GM19328 (cell line): ENCODE measurements at regions not wholly inside any gene's neighbourhood (a gene's known extent, or its start where the extent isn't known, plus 50 kb on each side); places are given as distances from the start of the nearest gene placed in this dataset.
"Not testable (repeated sequence)": the region's sequence is repeated elsewhere in the genome, so short reads cannot be mapped to it uniquely, and the experiment has no call there.

Source experiments
- ATAC-seq: cut with Tn5 transposase; IDR thresholded peaks from one replicate; pipeline ENCODE4 v1.9.1; 2021; ENCODE audit warnings: mild to moderate bottlenecking, moderate library complexity; ENCODE audit not compliant: unreplicated experiment

GRCh38 chr1:120609015-120609573, 114.7 kb upstream of the NBPF26 start:
- not testable (repeated sequence) for ATAC-seq

- ATAC-seq = not testable (repeated sequence)
Measured at GRCh38 chr1:120609834-120610233, 113.9 kb upstream of the NBPF26 start.

- ATAC-seq = not testable (repeated sequence)
Measured at GRCh38 chr1:120614931-120615639, 108.7 kb upstream of the NBPF26 start.

- ATAC-seq = not testable (repeated sequence)
Measured at GRCh38 chr1:120617493-120617892, 106.3 kb upstream of the NBPF26 start.

- not testable (repeated sequence) for ATAC-seq
Measured at GRCh38 chr1:120619867-120620692, 103.7 kb upstream of the NBPF26 start.

GRCh38 chr1:120620693-120620969, 103.1 kb upstream of the NBPF26 start:
- not testable (repeated sequence) for ATAC-seq

GRCh38 chr1:120621278-120621677, 102.5 kb upstream of the NBPF26 start:
- not testable (repeated sequence) for ATAC-seq

GRCh38 chr1:120623539-120623938, 100.2 kb upstream of the NBPF26 start:
- ATAC-seq = not testable (repeated sequence)

- ATAC-seq = not testable (repeated sequence)
Measured at GRCh38 chr1:120624565-120625064, 99.1 kb upstream of the NBPF26 start.

GRCh38 chr1:120629832-120630455, 93.8 kb upstream of the NBPF26 start:
- not testable (repeated sequence) for ATAC-seq

- not testable (repeated sequence) for ATAC-seq
Measured at GRCh38 chr1:120634816-120635806, 88.6 kb upstream of the NBPF26 start.

GRCh38 chr1:120640261-120641013, 83.3 kb upstream of the NBPF26 start:
- ATAC-seq = not testable (repeated sequence)

- ATAC-seq = not testable (repeated sequence)
Measured at GRCh38 chr1:120641014-120641302, 82.8 kb upstream of the NBPF26 start.

- not testable (repeated sequence) for ATAC-seq
Measured at GRCh38 chr1:120647182-120647581, 76.6 kb upstream of the NBPF26 start.

- ATAC-seq = not testable (repeated sequence)
Measured at GRCh38 chr1:120648915-120649623, 74.7 kb upstream of the NBPF26 start.

GRCh38 chr1:120649730-120650129, 74.0 kb upstream of the NBPF26 start:
- not testable (repeated sequence) for ATAC-seq

GRCh38 chr1:120654114-120654513, 69.6 kb upstream of the NBPF26 start:
- ATAC-seq = not testable (repeated sequence)

- ATAC-seq = not testable (repeated sequence)
Measured at GRCh38 chr1:120655394-120655793, 68.4 kb upstream of the NBPF26 start.

GRCh38 chr1:120656116-120656515, 67.6 kb upstream of the NBPF26 start:
- ATAC-seq = not testable (repeated sequence)
